GM12873 (cell line): ENCODE measurements at regions not wholly inside any gene's neighbourhood (a gene's known extent, or its start where the extent isn't known, plus 50 kb on each side); places are given as distances from the start of the nearest gene placed in this dataset.

Experiments used
- CTCF ChIP-seq: IDR thresholded peaks from 2 replicates; pipeline ENCODE4 v1.5.1; 2012; ENCODE audit warnings: low read depth, mild to moderate bottlenecking, moderate library complexity, low read length, control low read depth; ENCODE audit not compliant: insufficient read depth; ENCODE audit errors: missing control alignments

- TF ChIP-seq CTCF, result peak; percentile 48
Measured at GRCh38 chr7:38330861-38331621, 57.6 kb upstream of the TARP start.

- no peak for TF ChIP-seq CTCF
Measured at GRCh38 chr7:38330039-38330438, 56.6 kb upstream of the TARP start.

GRCh38 chr7:38329340-38329739 lies 55.9 kb upstream of the TARP start:
- no peak for TF ChIP-seq CTCF

- no peak for TF ChIP-seq CTCF
Measured at GRCh38 chr7:38328814-38329213, 55.4 kb upstream of the TARP start.

GRCh38 chr7:38327637-38328036 lies 54.2 kb upstream of the TARP start:
- TF ChIP-seq CTCF, result no peak
